ENCODE measurements at regions not wholly inside any gene's neighbourhood (a gene's known extent, or its start where the extent isn't known, plus 50 kb on each side); places are given as distances from the start of the nearest gene placed in this dataset.

- ChIA-PET POLR2A (no interaction called here), CTCF (interaction anchor here (0.5 to 1.5 kb wide), 3 partner anchors 23 to 570 kb away, joined by 4 to 5 read pairs (median 4); no protein-coding TSS in a partner anchor)
- no peak for DNase-seq (ENCODE audit: low read depth, low spot score)
- Histone ChIP-seq H3K27me3 (ENCODE audit: control insufficient read depth, insufficient read depth, low read length) (peaks cover 30% of the 10 kb centered on the region), H3K27ac (ENCODE audit: low read depth, low read length) (no peak overlapping the region), H3K9me3 (ENCODE audit: control insufficient read depth, insufficient read depth, low read length) (no peaks in the 10 kb centered on the region), H3K4me3 (ENCODE audit: low read depth, low read length) (no peak overlapping the region)
- TF ChIP-seq, protein P1, sequence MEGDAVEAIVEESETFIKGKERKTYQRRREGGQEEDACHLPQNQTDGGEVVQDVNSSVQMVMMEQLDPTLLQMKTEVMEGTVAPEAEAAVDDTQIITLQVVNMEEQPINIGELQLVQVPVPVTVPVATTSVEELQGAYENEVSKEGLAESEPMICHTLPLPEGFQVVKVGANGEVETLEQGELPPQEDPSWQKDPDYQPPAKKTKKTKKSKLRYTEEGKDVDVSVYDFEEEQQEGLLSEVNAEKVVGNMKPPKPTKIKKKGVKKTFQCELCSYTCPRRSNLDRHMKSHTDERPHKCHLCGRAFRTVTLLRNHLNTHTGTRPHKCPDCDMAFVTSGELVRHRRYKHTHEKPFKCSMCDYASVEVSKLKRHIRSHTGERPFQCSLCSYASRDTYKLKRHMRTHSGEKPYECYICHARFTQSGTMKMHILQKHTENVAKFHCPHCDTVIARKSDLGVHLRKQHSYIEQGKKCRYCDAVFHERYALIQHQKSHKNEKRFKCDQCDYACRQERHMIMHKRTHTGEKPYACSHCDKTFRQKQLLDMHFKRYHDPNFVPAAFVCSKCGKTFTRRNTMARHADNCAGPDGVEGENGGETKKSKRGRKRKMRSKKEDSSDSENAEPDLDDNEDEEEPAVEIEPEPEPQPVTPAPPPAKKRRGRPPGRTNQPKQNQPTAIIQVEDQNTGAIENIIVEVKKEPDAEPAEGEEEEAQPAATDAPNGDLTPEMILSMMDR (IDR thresholded peaks at IDR 0.05; ENCODE audit: low read depth, low read length), result no peak
These were observed 74.3 kb upstream of the ANKRD34C start for GRCh38 chr15:79208179-79208578.

- TF ChIP-seq, protein P1 (IDR thresholded peaks at IDR 0.05; ENCODE audit: low read depth, low read length), result no peak
- ChIA-PET CTCF (interaction anchor here (0.5 to 2.2 kb wide), 3 partner anchors 12 to 319 kb away, joined by 3 to 7 read pairs (median 5); no protein-coding TSS in a partner anchor), POLR2A (no interaction called here)
- Histone ChIP-seq H3K4me3 (ENCODE audit: low read depth, low read length) (no peak overlapping the region), H3K27me3 (ENCODE audit: control insufficient read depth, insufficient read depth, low read length) (peaks cover 28% of the 10 kb centered on the region), H3K9me3 (ENCODE audit: control insufficient read depth, insufficient read depth, low read length) (no peaks in the 10 kb centered on the region), H3K27ac (ENCODE audit: low read depth, low read length) (no peak overlapping the region)
- no peak for DNase-seq (ENCODE audit: low read depth, low spot score)
These were observed 75.6 kb upstream of the ANKRD34C start for GRCh38 chr15:79206940-79207339.

DNA sequence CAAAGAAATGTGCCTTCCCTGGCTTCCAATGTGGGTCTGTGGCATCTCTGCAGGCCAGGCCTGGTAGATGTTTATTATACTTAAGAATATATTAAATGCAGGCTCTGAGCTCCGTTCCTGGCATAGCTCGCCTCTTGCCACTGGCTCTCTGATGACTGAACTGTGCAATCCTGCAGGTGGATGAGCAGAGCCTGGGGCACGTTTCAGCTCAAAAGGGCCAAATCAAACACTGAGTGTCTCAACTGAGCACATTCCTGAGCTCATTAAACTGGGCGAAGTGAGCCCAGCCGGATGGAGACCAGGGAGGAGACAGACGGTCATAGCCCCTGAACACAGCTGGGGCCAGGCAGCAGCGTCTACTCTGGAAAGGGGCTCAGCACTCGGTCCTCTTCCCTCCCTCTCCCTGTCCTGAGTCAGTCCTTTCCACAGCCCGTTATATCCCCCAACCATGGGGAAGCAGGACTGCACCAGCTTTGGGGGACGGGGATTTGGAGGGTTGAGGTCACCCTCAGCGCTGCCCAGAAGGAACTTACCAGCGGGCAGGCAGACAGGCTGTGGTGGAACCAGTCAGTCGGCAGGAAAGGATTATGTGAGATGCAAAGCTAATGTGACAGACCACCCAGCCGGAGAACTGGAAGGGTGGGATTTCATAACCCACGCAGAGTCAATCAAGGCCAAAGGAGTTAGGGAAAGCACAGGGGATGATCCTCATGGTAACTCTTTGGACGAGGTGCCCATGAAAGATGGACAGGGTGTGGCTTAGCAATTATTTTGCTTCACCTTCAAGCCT is 77.4 kb upstream of the ANKRD34C start:
- ChIA-PET POLR2A (no interaction called here), CTCF (interaction anchor here (1.6 to 2.2 kb wide), 2 partner anchors 14 to 20 kb away, joined by 5 to 7 read pairs; no protein-coding TSS in a partner anchor)
- H3K27me3 ChIP-seq (ENCODE audit: control insufficient read depth, insufficient read depth, low read length), result peaks cover 23% of the 10 kb centered on the region

GRCh38 chr15:79198461-79198860 is 84.1 kb upstream of the ANKRD34C start:
- CTCF ChIA-PET, result interaction anchor here (1.4 kb wide), 1 partner anchor 14 kb away, joined by 10 read pairs; no protein-coding TSS in a partner anchor
- no peak for DNase-seq (ENCODE audit: low read depth, low spot score)
- no peak overlapping the region for H3K4me3 ChIP-seq (ENCODE audit: low read depth, low read length)

More for the DNA sequence above, 77.4 kb upstream of the ANKRD34C start:
- TF ChIP-seq, protein P1 (IDR thresholded peaks at IDR 0.05; ENCODE audit: low read depth, low read length), result no peak
- no peak for DNase-seq (ENCODE audit: low read depth, low spot score)
- Histone ChIP-seq H3K9me3 (ENCODE audit: control insufficient read depth, insufficient read depth, low read length) (no peaks in the 10 kb centered on the region), H3K4me3 (ENCODE audit: low read depth, low read length) (no peak overlapping the region), H3K27ac (ENCODE audit: low read depth, low read length) (no peak overlapping the region)

GRCh38 chr15:79197285-79197684 is 85.2 kb upstream of the ANKRD34C start:
- TF ChIP-seq, protein P1 (IDR thresholded peaks at IDR 0.05; ENCODE audit: low read depth, low read length), result no peak
- Histone ChIP-seq H3K9me3 (ENCODE audit: control insufficient read depth, insufficient read depth, low read length) (no peaks in the 10 kb centered on the region), H3K27ac (ENCODE audit: low read depth, low read length) (no peak overlapping the region), H3K27me3 (ENCODE audit: control insufficient read depth, insufficient read depth, low read length) (peaks cover 11% of the 10 kb centered on the region), H3K4me3 (ENCODE audit: low read depth, low read length) (no peak overlapping the region)
- no peak for DNase-seq (ENCODE audit: low read depth, low spot score)
- ChIA-PET CTCF (no interaction called here), POLR2A (no interaction called here)

More at GRCh38 chr15:79198461-79198860, 84.1 kb upstream of the ANKRD34C start:
- Histone ChIP-seq H3K27me3 (ENCODE audit: control insufficient read depth, insufficient read depth, low read length) (peaks cover 3% of the 10 kb centered on the region), H3K27ac (ENCODE audit: low read depth, low read length) (no peak overlapping the region), H3K9me3 (ENCODE audit: control insufficient read depth, insufficient read depth, low read length) (no peaks in the 10 kb centered on the region)
- POLR2A ChIA-PET, result no interaction called here
- TF ChIP-seq, protein P1 (IDR thresholded peaks at IDR 0.05; ENCODE audit: low read depth, low read length), result no peak

All from AG04450 (cell line).